Fibroblast of gingiva (primary cell): ENCODE measurements at regions not wholly inside any gene's neighbourhood (a gene's known extent, or its start where the extent isn't known, plus 50 kb on each side); places are given as distances from the start of the nearest gene placed in this dataset.

Experiments used
- DNase-seq: peaks from one replicate; pipeline ENCODE4 v3.0.0-alpha.2; 2011; ENCODE audit warnings: low read depth

DNA sequence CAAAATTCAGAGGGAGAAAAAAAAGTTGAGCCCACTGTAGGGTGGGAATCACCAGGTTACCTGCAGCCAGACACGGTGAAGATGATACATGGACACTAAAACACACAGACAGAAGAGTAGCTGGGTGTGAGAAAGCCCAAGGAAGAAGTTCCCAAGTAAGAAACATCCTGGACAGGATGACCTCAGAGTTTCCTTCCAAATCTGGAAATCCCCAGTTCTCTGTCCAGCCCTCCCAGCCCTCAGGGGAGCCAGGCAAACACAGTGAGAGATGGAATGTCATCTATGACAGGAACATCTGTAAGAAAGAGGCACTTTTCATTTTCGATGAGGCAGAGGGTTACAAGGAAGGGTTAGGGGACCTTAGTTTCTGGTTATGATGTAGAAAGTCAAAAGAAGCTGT lies 125.1 kb upstream of the LYZL1 start:
- no peak for DNase-seq

DNA sequence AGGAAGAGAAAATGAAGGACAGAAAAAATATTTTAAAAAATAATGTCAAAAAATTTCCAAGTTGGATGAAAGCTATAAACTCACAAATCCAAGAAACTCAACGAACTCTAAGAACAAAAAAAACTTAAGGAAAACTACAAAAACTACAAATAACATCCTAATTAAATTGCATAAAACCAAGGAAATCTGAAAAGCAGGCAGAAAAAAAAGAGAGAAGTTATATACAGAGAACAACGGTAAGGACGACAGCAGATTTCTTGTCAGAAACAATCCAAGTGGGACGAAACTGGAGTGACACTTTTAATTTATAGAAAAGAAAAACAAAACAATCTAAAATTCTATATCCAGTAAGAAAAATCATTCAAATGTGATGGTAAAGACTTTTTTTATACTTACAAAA lies 122.2 kb upstream of the LYZL1 start:
- DNase-seq: no peak

DNA sequence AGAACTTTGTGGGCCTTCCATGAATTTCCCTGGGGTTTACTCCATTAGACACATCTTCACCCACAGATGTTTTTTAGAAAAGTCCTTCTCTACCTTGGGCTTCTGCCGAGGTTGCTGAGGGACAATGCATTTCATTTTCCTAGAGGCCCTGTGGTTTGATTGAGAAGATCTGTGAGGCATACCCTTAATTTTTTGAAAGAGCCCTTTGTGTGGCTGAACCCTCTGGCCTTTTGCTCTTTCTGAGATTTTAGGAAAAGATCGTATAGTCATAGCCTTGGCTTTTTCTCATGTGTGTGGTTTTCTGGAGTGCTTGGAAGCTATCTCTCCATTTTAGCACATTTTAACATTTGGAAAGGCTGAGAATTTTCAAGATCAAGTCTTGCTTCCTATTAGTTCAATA lies 119.8 kb upstream of the LYZL1 start:
- no peak for DNase-seq

DNA sequence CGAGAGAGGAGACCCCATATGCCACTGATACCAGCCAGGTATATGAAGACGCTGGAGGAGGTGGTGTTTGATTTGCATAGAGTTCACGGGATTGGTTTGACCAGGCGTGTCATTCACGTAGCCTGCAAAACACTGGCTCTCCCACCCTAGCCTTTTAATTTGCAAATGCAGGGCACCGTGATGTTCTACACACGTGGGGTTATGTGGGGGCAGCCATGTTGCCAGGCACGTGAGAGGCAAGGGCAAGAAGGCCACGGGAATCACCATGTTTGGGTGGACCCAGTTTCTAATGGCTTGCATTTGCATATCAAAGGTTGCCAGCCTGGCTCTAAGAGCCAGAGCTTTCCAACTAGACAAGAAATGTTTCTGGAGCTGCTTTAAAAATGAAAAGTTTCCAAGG lies 117.2 kb upstream of the LYZL1 start:
- DNase-seq: no peak

DNA sequence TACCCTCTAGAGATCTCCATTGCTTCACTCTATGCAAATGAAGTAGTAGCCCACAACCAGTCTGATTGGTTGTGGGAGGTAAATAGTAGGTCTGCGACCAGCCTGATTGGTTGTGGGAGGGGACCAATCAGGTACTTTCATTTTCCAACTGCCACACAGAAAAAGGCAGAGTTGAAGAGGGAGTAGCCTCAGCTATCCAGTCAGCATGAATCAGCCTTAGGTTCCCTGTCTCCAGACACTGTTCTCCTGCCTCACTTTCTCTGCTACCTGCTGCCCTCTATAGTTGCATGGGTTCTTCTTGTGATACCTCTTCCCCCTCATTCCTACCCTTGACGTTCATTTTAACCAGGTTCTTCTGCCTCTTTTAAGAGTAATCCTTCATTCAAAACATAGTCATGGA lies 114.5 kb upstream of the LYZL1 start:
- DNase-seq: no peak

DNA sequence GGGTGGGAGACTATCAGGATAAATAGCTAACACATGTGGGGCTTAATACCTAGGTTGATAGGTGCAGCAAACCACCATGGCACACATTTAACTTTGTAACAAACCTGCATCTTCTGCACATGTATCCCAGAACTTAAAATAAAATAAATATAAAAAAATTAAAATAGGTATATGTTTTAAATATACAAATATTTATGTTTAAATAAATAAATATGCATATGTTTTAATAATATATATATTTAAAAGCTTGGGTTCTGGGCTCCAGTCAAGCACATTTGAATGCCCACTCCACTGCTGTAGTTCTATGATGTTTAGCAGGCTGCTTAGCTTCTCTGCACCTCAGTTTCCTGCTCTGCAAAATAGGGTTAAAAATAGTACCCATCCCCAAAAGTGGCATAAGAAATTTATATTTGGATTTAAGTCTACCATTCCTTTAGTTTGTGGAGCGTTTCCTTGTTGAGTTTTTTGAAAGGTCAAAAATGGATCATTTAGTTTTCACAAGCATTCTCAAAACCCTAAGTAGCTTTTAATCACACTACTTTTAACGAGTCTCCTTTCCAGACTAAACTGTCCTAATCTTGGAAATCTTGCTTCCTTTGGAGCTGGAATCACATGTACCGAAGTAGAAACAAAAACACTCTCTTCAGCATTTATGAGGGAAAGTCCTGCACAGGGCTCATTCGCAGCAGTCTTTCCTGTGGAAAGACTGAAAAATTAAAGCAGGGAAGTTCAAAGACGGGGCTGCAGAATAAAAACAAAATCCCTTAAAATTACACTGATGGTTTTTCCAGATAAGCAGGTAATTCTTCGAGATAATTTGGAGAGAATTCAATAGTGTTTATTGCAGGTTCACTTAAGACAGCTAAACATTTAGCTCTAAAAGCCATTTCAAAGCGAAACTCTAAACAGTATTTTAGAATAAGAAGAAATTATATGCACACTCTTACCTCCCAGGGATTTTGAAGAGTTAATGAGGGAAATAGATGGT lies 111.7 kb upstream of the LYZL1 start:
- no peak for DNase-seq

DNA sequence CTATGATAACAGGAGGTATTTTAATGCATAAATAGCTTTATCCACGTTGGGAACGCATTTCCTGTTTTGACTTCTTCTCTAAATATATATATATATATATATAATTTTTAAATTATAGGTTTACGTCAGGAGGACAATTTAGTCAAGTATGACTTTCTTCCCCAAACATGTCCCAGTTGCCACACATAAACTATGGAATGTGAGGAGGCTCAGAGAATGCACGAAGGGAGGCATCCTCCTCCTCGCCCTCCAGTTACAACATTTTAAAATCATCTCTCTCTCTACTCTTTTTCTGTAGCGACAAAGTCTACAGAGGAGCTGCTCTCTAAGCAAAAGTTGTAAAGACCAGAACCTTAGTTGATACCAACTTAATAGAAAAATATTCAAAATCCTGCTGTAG lies 106.9 kb upstream of the LYZL1 start:
- DNase-seq: no peak

DNA sequence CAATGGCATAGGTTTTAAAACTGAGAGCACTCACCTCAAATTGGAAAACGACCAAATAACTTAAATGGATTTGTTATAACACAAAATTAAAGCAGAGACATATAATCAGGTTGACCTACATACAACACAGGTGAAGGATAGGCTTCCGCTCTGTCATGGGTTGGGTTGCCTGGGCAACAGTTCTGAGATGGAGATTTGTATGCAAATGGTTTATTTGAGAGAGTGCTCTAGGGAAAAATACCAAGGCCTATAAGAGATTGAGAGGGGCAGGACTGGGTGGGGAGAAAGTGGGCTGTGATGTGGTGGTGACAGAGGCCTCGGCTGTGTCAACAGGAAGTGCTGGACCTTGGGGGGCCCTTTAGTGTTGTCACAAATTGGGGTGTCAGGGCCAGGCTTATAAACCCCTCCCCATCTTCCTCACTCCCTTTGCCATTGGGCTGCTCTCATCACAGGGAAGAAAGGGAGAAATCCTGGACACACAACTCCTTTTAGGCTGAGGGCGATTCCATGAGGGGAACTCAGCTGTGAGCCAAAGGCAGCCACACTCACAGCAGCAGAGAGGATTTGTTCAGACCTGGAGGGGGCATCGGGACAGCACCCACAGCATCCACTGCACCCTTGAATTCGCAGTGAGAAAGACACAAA lies 105.4 kb upstream of the LYZL1 start:
- no peak for DNase-seq

DNA sequence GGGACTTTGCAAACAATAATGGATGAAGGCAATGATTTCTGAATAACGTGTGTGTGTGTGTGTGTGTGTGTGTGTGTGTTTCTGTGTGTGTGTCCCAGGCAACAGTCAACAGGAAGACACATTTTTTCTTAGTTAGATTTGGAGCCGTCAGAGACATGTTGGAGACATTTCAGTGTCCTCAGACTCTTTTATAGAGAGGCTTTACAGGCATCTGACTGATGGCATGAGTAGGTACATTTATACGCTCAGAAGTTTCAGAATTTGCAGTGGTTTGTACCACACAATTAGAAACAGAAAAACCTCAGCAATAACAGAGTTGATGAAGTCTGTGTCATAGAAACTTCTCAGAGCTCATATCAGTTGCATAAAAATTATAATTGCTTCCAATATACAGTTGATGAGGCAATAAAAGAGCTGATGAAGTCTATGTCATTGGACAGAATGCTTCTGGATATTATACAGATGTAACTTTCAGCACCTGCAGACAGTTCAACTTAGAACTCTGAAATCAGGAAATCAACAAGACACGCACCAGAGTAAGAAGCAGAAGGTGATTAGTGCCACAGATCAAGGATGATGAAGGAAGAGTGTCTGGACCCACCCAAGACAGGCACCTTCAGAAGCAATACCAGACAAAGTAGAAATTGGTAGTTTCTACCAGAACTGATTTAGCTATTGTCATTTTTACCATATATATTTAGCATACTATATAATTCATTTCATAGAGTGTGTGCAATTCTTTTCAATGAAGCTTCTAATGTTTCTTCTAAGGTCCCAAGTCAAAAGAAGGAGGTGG lies 104.5 kb upstream of the LYZL1 start:
- no peak for DNase-seq

DNA sequence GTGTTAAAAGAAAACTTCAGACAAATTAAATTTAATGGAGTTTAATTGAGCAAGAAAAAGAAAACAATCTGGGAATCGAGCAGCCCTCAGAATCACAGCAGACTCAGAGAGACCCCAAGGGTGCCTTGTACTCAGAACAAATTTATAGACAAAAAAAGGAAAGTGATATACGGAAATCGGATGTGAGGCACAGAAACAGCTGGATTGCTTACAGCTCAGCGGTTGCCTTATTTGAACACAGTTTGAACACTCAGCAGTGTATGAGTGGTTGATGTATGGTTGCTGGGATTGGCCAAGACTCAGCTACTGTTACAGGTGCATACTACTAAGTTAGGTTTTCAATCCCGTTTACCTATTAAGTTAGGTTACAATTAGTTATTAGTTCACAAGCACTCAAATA lies 103.8 kb upstream of the LYZL1 start:
- no peak for DNase-seq

DNA sequence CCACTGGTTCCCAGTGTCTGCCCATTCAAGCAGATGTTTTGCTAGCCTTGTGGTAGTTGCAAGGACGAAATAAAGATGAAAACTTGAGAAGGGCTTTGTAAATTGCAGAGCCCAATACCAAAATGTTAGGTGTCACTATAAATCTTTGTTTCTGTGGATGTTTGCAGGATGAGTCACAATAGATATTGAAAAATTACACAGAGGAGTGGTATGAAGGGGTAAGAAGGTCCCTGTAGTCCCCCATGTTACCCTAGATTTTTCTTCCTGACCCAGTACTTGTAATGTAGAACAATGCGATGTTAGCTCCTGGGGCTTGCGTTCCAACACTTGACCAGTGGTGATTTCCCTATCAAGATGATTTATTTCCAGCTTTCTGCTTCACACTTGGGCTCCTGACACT lies 102.6 kb upstream of the LYZL1 start:
- no peak for DNase-seq

DNA sequence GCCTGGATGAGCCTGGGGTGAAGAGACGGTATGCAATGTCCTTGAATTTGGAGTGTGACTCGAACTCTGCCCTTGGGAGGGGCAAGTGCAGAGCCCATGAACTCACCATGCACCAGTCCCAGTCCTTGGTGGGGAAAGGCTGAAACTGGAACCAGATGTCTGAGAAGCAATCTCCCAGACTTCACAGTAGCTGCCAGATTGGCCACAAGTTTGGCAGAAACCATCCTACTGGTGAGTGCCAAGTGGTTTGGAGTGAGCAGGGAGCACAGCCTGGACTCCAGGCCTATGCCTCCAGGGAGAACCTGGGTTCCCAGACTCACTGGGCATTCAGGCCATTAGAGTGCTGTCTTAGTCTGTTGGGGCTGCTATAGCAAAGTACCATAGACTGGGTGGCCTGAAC lies 99.6 kb upstream of the LYZL1 start:
- DNase-seq: peak; percentile 75

DNA sequence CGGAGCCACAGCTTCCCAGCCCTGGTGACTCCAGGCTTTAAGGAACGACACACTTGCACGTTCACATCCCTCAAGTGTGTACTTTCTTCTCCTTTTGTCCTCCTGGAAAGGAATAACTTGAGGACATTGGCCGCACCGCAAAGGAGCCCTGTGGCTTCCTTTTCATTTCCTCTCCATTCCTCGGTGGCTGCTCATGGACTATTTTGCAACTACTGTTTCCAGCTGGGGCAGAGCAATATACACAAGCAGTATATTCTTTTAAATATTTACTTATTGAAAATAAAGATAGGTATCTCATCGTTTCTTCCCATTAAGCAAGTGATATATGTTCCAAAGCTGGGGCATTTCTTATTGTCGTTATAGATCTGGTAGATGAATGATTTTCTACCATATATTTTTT lies 97.2 kb upstream of the LYZL1 start:
- DNase-seq: no peak

DNA sequence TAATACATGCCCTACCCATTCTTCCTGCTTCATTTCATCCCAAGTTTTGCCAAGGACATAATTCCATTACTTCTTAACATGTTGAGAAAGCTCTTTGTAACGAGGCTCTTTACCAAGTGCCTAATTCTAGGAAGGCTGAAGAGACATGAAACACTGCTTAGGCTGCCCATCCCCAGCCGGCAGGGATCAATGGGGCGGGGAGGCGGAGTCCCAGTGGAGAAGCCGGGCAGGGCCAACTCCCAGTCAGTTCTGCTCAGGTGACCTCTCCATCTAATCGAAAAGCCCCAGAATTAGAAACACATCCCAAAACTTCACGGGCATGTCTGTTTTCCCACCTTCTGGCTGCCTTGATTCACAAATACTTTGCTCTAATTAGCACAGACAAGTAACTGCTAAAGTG lies 89.5 kb upstream of the LYZL1 start:
- no peak for DNase-seq

DNA sequence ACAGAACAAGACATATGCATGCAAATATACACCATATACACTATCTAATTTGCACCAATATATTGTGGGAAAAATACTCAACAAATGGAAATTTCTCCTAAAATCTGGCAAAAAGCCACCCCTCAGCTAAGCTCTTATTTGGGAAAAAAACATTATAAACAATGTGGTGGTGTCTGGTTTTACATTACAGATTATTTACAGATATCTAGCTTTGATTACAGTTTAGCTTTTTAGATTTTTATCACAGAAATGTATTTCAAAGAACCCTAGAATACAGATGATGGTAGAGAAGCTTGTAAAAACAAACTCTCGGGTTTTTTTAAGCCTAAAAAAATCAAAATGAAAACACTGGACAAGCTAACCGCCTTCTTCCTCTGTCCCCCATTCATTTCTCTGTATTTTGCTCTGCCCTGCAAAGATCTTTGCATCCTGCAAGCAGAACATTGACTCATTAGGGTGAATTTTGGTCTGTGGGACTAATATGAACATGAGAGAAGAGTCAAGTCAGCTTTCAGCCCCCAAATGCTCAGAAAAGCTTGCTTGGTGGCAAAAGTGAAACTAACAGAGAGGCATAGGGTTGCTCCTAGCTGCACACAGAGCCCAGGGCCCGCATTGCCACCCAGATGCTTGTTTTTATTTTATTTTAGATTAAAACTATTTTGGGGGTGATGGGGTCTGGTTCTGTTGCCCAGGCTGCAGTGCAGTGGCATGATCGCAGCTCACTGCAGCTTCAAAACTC lies 88.8 kb upstream of the LYZL1 start:
- no peak for DNase-seq

DNA sequence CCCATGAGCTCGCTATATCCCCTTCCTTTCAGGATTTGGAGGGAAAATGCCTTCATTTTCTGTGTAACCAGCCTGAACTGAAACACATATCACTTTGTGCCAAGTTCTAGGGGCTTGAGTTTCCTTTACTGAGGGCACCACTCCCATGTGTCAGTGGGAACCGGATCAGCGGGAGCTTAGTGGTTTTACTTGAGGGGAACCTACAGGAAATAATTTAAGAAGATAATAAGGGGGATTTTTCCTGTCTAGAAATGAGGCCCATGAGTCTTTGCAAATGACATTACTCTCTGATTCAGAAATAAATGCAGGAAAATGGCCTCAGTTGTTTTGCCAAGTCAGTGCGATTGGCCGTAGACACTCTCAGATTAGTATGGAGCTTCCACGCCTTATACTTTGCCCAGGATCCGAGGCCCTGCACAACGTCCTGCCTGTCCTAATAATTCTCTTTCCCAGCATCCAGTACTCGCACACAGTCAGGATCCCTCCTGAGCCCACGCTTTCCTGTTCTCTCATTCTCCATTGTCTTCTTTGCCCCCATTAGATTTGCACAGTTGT lies 86.4 kb upstream of the LYZL1 start:
- no peak for DNase-seq

DNA sequence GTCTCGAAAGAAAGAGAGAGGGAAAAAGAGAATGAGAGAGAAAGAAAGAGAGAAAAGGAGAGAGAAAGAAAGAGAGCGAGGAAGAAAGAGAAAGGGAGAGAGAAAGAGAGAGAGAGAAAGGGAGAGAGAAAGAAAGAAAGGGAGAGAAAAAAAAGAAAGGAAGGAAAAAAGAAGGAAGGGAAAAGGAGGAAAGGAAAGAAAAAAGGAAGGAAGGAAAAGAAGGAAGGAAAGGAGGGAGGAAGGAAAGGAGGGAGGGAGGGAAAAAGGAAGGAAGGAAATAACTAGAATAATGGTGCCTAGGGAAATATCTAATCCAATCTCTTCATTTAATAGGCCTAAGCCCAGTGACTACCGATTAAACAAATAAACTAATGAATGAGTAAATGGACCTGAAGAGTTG lies 85.4 kb upstream of the LYZL1 start:
- no peak for DNase-seq

DNA sequence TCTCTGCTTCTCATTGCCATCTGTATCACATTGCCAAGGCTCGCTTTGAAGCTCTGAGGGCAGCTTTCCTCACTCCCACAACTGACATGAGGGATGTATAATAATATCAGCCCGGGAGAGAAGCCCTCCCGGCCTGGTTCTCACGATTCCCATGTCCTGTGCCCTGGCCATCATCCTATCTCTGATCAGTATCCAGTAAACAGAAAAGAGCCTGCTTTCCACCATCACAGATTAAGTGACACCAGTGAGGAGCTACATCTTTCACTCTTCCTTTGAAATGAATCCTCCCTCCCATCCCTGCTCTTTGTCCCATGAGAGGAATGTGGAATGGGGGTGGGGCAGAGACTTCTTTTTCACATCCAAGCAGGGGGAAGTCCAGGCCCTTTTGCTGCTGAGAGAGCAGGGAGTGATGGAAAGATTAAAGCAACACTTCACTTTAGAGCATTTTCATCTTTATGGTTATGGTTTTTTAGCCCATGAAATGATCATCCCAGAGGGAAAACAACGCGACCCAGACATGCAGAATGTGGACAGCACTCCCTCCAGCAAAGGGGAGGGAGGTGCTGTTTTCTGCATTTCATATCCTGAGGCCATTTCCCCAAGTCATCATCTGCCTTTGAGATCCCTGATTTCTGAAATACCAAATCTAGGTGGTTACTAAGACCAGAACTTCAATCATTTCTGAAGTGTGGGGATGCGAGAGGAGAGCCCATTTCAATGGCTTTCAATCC lies 84.6 kb upstream of the LYZL1 start:
- no peak for DNase-seq

DNA sequence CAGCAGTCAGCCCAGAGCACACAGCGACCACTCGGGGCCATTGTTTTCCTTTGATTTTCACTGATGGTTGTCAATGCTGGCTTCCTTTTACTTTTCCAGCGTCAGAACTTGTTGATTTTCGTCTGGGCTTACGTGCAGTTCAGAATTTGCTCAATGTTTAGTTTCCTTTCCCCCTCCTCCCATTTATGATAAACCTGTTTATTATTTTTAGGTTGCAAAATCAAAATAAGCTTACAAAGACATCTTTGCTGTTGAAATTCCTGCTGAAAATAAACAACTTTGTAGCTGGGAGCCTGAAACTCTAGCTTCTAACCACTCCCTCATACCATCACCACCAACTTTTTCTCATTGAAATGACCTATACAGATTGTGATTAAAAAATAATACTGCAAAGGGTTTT lies 83.1 kb upstream of the LYZL1 start:
- DNase-seq: no peak

DNA sequence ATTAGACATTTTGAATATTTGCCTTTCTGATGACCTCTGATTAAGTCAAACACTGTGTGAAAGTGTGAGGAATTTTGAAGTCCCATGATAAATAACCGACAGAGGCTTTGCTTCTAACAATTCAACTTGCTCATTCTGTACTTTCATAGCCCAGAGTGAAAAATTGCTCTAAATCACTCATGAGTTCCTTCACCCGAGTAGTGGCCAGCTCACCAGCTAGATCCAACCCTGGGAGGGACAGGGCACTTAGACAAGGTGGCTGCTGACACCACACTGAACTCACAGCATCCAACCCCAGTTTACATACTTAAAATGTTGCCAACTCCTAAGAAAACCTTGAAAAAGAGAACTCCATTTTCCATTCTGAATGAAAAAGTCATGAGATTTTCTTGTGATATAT lies 80.0 kb upstream of the LYZL1 start:
- DNase-seq: no peak

DNA sequence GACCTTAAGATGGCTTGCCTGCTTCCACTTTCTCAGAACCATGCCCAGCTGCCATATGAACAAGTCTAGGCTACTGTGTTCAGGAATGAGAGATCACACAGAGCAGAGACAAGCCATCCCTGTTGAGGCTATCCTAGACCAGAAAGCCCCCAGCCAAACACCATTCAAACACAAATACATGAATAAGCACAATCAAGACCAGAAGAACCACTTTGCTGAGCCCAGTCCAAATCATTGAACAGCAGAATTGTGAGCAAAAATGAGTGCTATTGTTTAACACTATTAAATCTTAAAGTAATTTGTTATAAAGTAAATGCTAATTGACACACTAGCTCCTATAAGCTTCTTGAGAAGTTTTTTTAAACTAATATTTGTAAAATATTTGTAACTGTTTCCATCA lies 79.0 kb upstream of the LYZL1 start:
- no peak for DNase-seq
